ENCODE measurements at regions not wholly inside any gene's neighbourhood (a gene's known extent, or its start where the extent isn't known, plus 50 kb on each side); places are given as distances from the start of the nearest gene placed in this dataset.

DNA sequence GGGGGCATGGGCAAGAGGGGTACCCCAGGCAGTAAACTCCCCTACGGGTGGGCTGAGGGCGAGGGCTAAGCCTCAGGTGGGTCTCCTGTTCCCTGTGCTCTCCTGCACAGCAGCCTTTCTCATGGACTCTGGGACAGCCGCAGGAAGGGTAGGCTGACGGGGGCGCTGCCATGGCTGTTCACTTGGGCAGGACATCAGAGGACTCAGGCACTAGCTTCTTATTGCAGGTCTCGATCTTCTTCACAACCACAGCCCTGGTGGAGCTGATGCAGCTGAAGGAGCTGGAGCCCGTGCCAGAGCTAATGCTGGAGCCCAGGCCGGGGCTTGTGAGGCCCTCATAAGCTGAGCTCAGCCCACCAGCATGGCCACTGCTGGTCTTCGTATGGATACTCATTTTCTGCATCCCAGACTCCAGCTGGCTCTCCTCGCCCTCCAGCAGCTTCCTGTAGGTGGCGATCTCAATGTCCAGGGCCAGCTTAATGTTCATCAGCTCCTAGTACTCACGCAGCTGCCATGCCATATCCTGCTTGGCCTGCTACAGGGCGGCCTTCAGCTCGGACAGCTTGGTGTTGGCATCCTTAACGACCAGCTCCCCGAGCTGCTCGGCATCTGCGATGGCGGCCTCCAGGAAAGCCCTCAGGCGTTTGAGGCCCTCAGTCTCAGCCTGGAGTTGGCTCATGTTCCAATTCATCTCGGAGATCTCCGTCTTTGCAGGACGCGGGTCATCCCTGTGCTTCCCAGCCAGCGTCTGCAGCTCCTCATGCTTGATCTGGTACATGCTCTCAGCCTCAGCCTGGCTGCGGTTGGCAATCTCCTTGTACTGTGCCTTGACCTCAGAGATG, 359.8 kb upstream of the SETBP1 start:
- Histone ChIP-seq H3K27me3 (replicated peaks; ENCODE audit: insufficient read depth) (0 out of 2 replicates have a peak, but pooled peaks cover 4% of the 10 kb centered on the region), H3K27ac (no peak overlapping the region), H3K9me2 (ENCODE audit: insufficient read depth) (no peaks in the 10 kb centered on the region), H3K9me3 (ENCODE audit: low read depth) (no peaks in the 10 kb centered on the region), H3F3A (ENCODE audit: insufficient read depth) (no peaks in the 10 kb centered on the region), H3K4me2 (ENCODE audit: unreplicated experiment) (no peak overlapping the region), H3K79me2 (ENCODE audit: insufficient read depth) (no peaks in the 10 kb centered on the region), H2AFZ (no peak overlapping the region), H3K9ac (no peak overlapping the region), H3K4me1 (ENCODE audit: insufficient read depth) (no peaks in the 10 kb centered on the region; the same call in 1 of the 2 replicates), H3K4me3 (no peak overlapping the region), H4K20me1 (ENCODE audit: insufficient read depth) (no peaks in the 10 kb centered on the region), H3K36me3 (ENCODE audit: low read depth) (no peaks in the 10 kb centered on the region)
- in situ Hi-C loops (cut with MboI), result no loop called here
- 87 to 88% methylated on average over 26 of the region's 26 CpGs for WGBS, 2 experiments (ENCODE audit: low coverage in 1 of 2, low lambda C conversion rate in 2 of 2, missing lambda C conversion rate in 2 of 2)
- no peak for DNase-seq
- TF ChIP-seq EZH2phosphoT487 (IDR thresholded peaks at IDR 0.05; ENCODE audit: insufficient read depth, low read depth), result no peak
- no peak for TF ChIP-seq EZH2 (IDR thresholded peaks at IDR 0.05; ENCODE audit: insufficient read depth, poor library complexity, severe bottlenecking)

DNA sequence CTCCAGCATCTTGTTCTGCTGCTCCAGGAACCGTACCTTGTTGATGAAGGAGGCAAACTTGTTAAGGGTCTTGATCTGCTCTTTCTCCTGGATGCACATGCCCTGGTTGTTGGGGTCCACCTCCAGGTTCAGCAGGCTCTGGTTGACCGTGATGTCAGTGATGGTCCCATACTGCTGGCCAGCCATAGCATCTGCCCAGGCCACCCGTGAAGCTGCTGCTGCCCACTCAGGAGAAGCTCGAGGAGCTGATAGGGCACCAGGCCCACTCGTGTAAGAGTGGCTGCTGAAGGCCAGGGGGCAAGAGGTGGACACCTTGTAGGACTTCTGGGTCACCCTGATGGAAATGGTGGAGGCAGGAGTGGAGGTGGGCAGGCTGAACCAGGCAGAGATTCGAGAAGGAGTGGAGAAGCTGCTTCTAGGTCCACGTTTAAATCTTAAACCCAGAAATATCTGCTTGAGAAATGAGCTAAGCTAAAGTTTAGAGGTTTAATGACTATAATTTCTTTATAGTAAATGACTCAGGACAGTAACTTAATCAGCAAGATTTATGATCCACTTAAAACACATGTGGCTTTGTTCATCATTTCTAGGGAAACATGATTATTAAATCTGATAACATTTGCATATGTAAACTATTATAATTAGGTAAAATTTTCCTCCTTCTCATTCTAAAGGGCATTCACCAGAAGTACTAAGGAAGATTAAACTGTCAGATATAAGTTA, 358.7 kb upstream of the SETBP1 start:
- no peak for DNase-seq
- Histone ChIP-seq H3K36me3 (ENCODE audit: low read depth) (no peaks in the 10 kb centered on the region), H3K4me1 (ENCODE audit: insufficient read depth) (no peaks in the 10 kb centered on the region; the same call in 1 of the 2 replicates), H3K9ac (no peak overlapping the region), H3K4me2 (ENCODE audit: unreplicated experiment) (no peak overlapping the region), H3K4me3 (no peak overlapping the region), H2AFZ (no peak overlapping the region), H3K27me3 (replicated peaks; ENCODE audit: insufficient read depth) (0 out of 2 replicates have a peak, but pooled peaks cover 4% of the 10 kb centered on the region), H3K27ac (no peak overlapping the region), H4K20me1 (ENCODE audit: insufficient read depth) (no peaks in the 10 kb centered on the region), H3K9me3 (ENCODE audit: low read depth) (no peaks in the 10 kb centered on the region), H3F3A (ENCODE audit: insufficient read depth) (no peaks in the 10 kb centered on the region), H3K9me2 (ENCODE audit: insufficient read depth) (no peaks in the 10 kb centered on the region), H3K79me2 (ENCODE audit: insufficient read depth) (no peaks in the 10 kb centered on the region)
- TF ChIP-seq EZH2phosphoT487 (IDR thresholded peaks at IDR 0.05; ENCODE audit: insufficient read depth, low read depth) (no peak), EZH2 (IDR thresholded peaks at IDR 0.05; ENCODE audit: insufficient read depth, poor library complexity, severe bottlenecking) (no peak)
- in situ Hi-C loops (cut with MboI), result no loop called here
- WGBS, 2 experiments (ENCODE audit: low coverage in 1 of 2, low lambda C conversion rate in 2 of 2, missing lambda C conversion rate in 2 of 2), result 66 to 69% methylated on average over 6 to 7 of the region's 7 CpGs

DNA sequence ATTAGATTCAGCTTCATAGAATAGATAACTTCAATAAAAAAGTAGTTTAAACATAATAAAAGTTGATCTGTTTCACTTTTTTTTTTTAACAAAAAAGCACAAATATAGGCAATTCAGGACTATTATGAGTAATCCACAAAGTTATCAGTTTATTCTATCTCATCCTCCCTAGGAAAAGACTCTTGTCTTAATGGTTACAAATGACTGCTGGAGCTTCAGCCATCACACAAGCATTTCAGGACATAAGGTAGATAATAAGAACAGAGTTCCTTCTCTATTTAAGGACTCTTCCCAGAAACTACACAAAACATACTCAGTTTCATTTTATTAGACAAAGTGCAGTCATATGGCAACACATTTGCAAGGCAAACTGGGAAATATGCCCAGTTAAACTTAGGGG, 357.6 kb upstream of the SETBP1 start:
- no peak overlapping the region for H3K4me3 ChIP-seq
- H3K79me2 ChIP-seq (ENCODE audit: insufficient read depth), result no peaks in the 10 kb centered on the region
- H3K9ac ChIP-seq, result no peak overlapping the region
- TF ChIP-seq EZH2phosphoT487 (IDR thresholded peaks at IDR 0.05; ENCODE audit: insufficient read depth, low read depth), result no peak
- no peak for TF ChIP-seq EZH2 (IDR thresholded peaks at IDR 0.05; ENCODE audit: insufficient read depth, poor library complexity, severe bottlenecking)
- no peaks in the 10 kb centered on the region for H3F3A ChIP-seq (ENCODE audit: insufficient read depth)
- no peaks in the 10 kb centered on the region for H4K20me1 ChIP-seq (ENCODE audit: insufficient read depth)
- in situ Hi-C loops (cut with MboI), result no loop called here
- 0 out of 2 replicates have a peak, but pooled peaks cover 4% of the 10 kb centered on the region for H3K27me3 ChIP-seq (replicated peaks; ENCODE audit: insufficient read depth)
- H3K4me1 ChIP-seq (ENCODE audit: insufficient read depth), result no peaks in the 10 kb centered on the region; the same call in 1 of the 2 replicates
- H3K36me3 ChIP-seq (ENCODE audit: low read depth), result no peaks in the 10 kb centered on the region
- no peak overlapping the region for H2AFZ ChIP-seq
- H3K9me2 ChIP-seq (ENCODE audit: insufficient read depth), result no peaks in the 10 kb centered on the region
- no peak overlapping the region for H3K27ac ChIP-seq
- H3K4me2 ChIP-seq (ENCODE audit: unreplicated experiment), result no peak overlapping the region
- no peak for DNase-seq
- no peaks in the 10 kb centered on the region for H3K9me3 ChIP-seq (ENCODE audit: low read depth)

DNA sequence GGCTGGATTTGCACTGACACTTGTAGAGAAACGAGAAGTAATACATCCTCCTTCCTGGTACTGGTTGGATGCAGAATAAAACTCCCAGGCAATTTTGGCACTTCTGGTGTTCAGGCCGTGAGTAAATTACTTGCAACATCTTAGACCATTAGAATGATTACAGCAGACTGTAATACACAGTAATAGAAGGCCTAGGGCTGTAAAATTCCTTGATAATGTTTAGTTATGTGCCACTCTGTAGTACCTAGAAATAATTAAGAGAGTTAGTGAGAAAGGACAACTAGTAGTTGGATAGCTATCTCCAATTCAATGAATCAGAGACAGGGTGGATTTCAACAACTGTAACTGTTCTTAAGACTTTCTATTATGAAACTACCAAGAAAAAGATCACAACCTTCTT, 356.3 kb upstream of the SETBP1 start:
- H3K9me3 ChIP-seq (ENCODE audit: low read depth), result no peaks in the 10 kb centered on the region
- no peaks in the 10 kb centered on the region for H4K20me1 ChIP-seq (ENCODE audit: insufficient read depth)
- H2AFZ ChIP-seq, result no peak overlapping the region
- H3K9me2 ChIP-seq (ENCODE audit: insufficient read depth), result no peaks in the 10 kb centered on the region
- H3F3A ChIP-seq (ENCODE audit: insufficient read depth), result no peaks in the 10 kb centered on the region
- DNase-seq, result no peak
- H3K27ac ChIP-seq, result no peak overlapping the region
- no peak overlapping the region for H3K4me3 ChIP-seq
- WGBS, 2 experiments (ENCODE audit: low coverage in 1 of 2, low lambda C conversion rate in 2 of 2, missing lambda C conversion rate in 2 of 2), result 60 to 63% methylated on average over 2 of the region's 2 CpGs
- H3K4me2 ChIP-seq (ENCODE audit: unreplicated experiment), result no peak overlapping the region
- 0 out of 2 replicates have a peak, but pooled peaks cover 4% of the 10 kb centered on the region for H3K27me3 ChIP-seq (replicated peaks; ENCODE audit: insufficient read depth)
- no peak overlapping the region for H3K9ac ChIP-seq
- no peaks in the 10 kb centered on the region for H3K79me2 ChIP-seq (ENCODE audit: insufficient read depth)
- in situ Hi-C loops (cut with MboI), result no loop called here
- H3K36me3 ChIP-seq (ENCODE audit: low read depth), result no peaks in the 10 kb centered on the region
- H3K4me1 ChIP-seq (ENCODE audit: insufficient read depth), result no peaks in the 10 kb centered on the region; the same call in 1 of the 2 replicates
- TF ChIP-seq EZH2phosphoT487 (IDR thresholded peaks at IDR 0.05; ENCODE audit: insufficient read depth, low read depth) (no peak), EZH2 (IDR thresholded peaks at IDR 0.05; ENCODE audit: insufficient read depth, poor library complexity, severe bottlenecking) (no peak)
